ENCODE measurements at regions not wholly inside any gene's neighbourhood (a gene's known extent, or its start where the extent isn't known, plus 50 kb on each side); places are given as distances from the start of the nearest gene placed in this dataset.
"Not testable (repeated sequence)": the region's sequence is repeated elsewhere in the genome, so short reads cannot be mapped to it uniquely, and the experiment has no call there.

DNA sequence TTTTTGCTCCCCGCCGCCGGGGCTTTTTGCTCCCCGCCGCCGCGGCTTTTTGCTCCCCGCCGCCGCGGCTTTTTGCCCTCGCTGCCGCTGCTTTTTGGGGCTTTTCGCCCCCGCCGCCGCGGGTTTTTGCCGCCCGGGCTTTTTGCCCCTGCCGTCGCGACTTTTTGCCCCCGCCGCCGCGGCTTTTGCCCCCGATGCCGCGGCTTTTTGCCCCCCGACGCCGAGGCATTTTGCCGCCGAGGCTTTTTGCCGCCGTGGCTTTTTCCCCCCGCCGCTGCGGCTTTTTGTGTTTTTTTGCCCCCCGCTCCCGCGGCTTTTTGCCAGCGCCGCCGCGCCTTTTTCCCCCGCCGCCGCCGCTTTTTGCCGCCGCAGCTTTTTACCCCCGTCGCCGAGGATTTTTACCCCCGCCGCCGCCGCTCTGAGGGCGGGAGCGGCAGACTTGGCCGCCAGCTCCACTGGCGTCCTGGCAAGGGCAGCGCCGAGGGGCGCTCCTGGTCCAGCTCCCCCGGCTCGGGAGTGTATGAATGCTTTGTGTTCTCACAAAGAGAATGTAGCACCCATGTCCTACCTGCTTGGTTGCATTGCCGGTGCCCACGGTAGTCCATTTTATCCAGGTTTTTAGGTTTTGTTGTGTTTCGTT lies 151.7 kb downstream of the KCNJ18 start:
- Histone ChIP-seq H3K4me1 (ENCODE audit: control insufficient read depth, insufficient read depth, low read length) (no peaks in the 10 kb centered on the region), H3K9me3 (ENCODE audit: control insufficient read depth, insufficient read depth, low read depth, low read length) (no peaks in the 10 kb centered on the region), H3K27ac (ENCODE audit: extremely low read depth, low read depth, low read length) (no peak overlapping the region), H3K36me3 (ENCODE audit: control insufficient read depth in 2 of 2, insufficient read depth in 1 of 2, low read length in 2 of 2) (no peaks in the 10 kb centered on the region), H3K4me3 (ENCODE audit: low read depth, low read length) (no peak overlapping the region)
- ChIA-PET POLR2A (no interaction called here), CTCF (no interaction called here)
- no peak for TF ChIP-seq ZNF16 (tag by site-specific recombination; IDR thresholded peaks at IDR 0.05; ENCODE audit: low read depth)
- TF ChIP-seq, protein P1, sequence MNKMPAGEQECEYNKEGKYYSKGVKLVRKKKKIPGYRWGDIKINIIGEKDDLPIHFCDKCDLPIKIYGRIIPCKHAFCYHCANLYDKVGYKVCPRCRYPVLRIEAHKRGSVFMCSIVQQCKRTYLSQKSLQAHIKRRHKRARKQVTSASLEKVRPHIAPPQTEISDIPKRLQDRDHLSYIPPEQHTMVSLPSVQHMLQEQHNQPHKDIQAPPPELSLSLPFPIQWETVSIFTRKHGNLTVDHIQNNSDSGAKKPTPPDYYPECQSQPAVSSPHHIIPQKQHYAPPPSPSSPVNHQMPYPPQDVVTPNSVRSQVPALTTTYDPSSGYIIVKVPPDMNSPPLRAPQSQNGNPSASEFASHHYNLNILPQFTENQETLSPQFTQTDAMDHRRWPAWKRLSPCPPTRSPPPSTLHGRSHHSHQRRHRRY (tag by site-specific recombination; IDR thresholded peaks at IDR 0.05), result no peak
- TF ChIP-seq REPIN1 (tag by site-specific recombination; IDR thresholded peaks at IDR 0.05; ENCODE audit: low read depth), result no peak

DNA sequence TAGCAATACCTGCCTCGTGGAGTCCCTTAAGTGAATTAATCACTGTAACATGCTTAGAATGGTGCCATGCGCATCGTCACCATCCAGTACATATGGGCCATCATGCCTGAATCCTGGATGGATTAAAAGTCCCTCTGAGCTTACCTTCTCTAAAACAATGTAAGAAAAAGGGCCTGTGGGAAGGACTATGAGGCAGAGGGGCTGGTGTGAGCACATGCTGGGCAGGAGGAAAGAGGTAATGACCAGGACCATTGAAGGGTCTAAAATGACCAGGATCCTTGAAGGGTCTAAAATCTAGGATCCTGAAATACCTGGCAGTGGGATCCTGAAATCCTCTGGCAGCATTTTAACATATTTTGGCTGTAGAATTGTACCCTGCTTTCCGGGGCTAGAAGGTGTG lies 156.2 kb downstream of the KCNJ18 start:
- H3K4me1 ChIP-seq (ENCODE audit: control insufficient read depth, insufficient read depth, low read length); POLR2A ChIA-PET; H3K27ac ChIP-seq (ENCODE audit: extremely low read depth, low read depth, low read length); H3K36me3 ChIP-seq (ENCODE audit: control insufficient read depth in 2 of 2, insufficient read depth in 1 of 2, low read length in 2 of 2); H3K9me3 ChIP-seq (ENCODE audit: control insufficient read depth, insufficient read depth, low read depth, low read length); CTCF ChIA-PET; H3K4me3 ChIP-seq (ENCODE audit: low read depth, low read length): not testable (repeated sequence)

DNA sequence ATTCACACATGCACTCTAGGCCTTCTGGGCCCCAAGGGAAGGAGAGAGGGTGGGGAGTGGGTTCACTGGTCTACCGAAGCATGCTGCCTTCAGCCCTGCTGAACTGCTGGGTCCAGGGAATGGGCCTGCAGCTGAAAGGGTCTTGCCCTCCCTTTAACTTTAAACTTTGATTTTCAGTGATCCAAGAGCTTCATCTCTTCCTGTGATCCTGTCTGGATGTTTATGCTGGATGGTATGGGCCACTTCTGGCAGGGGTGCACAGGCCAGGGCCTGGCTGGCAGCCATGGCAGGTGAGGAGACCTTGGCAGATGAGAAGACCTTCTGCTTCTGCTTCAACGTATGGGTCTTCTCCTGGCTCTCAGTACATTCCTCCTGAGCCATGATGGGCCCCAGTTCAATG lies 156.7 kb downstream of the KCNJ18 start:
- H3K9me3 ChIP-seq (ENCODE audit: control insufficient read depth, insufficient read depth, low read depth, low read length); CTCF ChIA-PET; H3K4me3 ChIP-seq (ENCODE audit: low read depth, low read length); H3K36me3 ChIP-seq (ENCODE audit: control insufficient read depth in 2 of 2, insufficient read depth in 1 of 2, low read length in 2 of 2); H3K27ac ChIP-seq (ENCODE audit: extremely low read depth, low read depth, low read length); H3K4me1 ChIP-seq (ENCODE audit: control insufficient read depth, insufficient read depth, low read length); POLR2A ChIA-PET: not testable (repeated sequence)

DNA sequence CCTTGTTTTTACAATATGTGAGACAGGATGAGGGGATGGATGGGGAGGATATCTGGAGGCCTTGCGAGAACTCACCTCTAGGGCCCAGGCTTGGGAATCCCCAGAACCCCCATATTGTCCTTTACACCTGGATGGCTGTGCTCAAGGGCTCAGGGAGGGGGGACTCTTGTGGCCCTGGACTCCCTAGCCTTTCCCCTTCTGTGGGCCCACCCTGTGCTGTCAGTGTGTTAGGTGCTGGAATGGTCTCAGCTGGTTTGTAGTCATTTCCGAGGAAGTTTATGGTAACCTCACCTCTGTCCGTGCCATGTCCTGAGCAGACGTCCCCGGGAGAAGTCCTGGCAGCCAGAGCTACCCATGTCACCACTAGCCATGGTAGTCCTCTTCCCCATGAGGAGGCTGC lies 158.3 kb downstream of the KCNJ18 start:
- H3K27ac ChIP-seq (ENCODE audit: extremely low read depth, low read depth, low read length); H3K4me1 ChIP-seq (ENCODE audit: control insufficient read depth, insufficient read depth, low read length); H3K9me3 ChIP-seq (ENCODE audit: control insufficient read depth, insufficient read depth, low read depth, low read length); H3K4me3 ChIP-seq (ENCODE audit: low read depth, low read length); CTCF ChIA-PET; POLR2A ChIA-PET; H3K36me3 ChIP-seq (ENCODE audit: control insufficient read depth in 2 of 2, insufficient read depth in 1 of 2, low read length in 2 of 2): not testable (repeated sequence)

Data from HEK293 (cell line).